ENCODE measurements at regions not wholly inside any gene's neighbourhood (a gene's known extent, or its start where the extent isn't known, plus 50 kb on each side); places are given as distances from the start of the nearest gene placed in this dataset.

DNA sequence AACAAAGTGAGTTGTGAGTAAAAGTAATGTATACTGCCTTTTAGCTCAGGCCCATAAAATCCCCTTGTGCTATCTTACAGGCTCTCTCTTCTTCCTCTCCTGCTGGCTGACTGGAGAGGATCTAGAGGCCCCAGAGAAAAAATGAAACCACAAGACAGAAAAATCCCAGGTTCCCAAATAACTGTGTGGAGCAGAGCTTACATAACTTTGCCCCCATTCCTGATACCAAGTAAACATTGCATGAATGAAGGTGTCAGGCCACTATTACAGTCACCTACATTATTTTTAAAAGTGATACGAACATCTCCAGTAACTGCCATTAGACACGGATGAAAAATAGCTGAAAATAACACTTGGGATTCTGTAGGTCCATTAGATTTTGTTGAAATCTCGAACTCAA lies 386.0 kb upstream of the NR5A2 start:
- CTCF ChIA-PET, result interaction anchor here (0.5 to 0.7 kb wide), 2 partner anchors 15 to 304 kb away, joined by 3 to 5 read pairs; no protein-coding TSS in a partner anchor
- H3K27ac ChIP-seq, result no peak overlapping the region
- POLR2A ChIA-PET (ENCODE audit: low non-redundant PET), result no interaction called here
- TF ChIP-seq, protein P1, sequence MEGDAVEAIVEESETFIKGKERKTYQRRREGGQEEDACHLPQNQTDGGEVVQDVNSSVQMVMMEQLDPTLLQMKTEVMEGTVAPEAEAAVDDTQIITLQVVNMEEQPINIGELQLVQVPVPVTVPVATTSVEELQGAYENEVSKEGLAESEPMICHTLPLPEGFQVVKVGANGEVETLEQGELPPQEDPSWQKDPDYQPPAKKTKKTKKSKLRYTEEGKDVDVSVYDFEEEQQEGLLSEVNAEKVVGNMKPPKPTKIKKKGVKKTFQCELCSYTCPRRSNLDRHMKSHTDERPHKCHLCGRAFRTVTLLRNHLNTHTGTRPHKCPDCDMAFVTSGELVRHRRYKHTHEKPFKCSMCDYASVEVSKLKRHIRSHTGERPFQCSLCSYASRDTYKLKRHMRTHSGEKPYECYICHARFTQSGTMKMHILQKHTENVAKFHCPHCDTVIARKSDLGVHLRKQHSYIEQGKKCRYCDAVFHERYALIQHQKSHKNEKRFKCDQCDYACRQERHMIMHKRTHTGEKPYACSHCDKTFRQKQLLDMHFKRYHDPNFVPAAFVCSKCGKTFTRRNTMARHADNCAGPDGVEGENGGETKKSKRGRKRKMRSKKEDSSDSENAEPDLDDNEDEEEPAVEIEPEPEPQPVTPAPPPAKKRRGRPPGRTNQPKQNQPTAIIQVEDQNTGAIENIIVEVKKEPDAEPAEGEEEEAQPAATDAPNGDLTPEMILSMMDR (conservative IDR thresholded peaks at IDR 0.05; ENCODE audit: low read depth), result no peak
- no peak for DNase-seq (ENCODE audit: low spot score)

DNA sequence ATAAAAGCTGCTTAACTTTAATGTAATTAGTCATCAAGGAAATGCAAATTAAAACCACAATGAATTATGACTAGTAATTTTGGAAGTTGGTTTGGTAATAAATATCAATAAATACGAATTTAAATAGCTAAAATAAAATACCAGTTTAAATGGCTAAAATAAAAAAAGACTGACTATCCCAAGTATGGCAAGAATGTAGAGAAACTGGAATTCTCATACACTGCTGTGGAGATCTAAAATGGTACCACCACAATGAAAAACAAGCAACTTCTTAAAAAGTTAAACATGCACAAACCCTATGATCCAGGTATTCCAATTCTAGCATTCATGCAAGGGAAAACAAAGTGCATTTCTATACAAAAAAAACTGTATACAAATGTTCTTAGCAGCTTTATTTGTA lies 382.6 kb upstream of the NR5A2 start:
- POLR2A ChIA-PET (ENCODE audit: low non-redundant PET), result no interaction called here
- CTCF ChIA-PET, result interaction anchor here (0.6 kb wide), 1 partner anchor 571 kb away, joined by 8 read pairs; no protein-coding TSS in a partner anchor
- H3K27ac ChIP-seq, result no peak overlapping the region
- TF ChIP-seq, protein P1 (conservative IDR thresholded peaks at IDR 0.05; ENCODE audit: low read depth), result no peak
- no peak for DNase-seq (ENCODE audit: low spot score)

DNA sequence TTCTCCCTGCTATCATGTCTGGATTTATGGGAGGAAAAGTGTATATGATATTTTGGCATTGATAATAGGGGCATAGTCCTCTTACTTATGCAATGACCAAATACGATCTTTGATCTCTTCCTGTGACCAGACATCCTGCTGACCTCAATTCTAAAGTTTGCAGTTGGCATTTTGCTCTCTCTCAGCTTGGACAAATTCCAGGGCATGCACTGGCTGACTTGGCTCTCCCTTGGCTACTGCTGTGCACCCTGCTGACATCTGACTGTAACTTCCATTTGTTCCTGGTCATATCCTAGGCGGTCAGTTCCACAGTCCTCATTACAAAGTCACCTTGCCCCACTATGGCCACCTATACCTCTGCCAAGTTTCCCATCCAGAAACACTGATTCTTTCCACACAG lies 380.7 kb upstream of the NR5A2 start:
- CTCF ChIA-PET, result no interaction called here
- TF ChIP-seq, protein P1 (conservative IDR thresholded peaks at IDR 0.05; ENCODE audit: low read depth), result no peak
- DNase-seq (ENCODE audit: low spot score), result no peak
- POLR2A ChIA-PET (ENCODE audit: low non-redundant PET), result no interaction called here
- no peak overlapping the region for H3K27ac ChIP-seq

DNA sequence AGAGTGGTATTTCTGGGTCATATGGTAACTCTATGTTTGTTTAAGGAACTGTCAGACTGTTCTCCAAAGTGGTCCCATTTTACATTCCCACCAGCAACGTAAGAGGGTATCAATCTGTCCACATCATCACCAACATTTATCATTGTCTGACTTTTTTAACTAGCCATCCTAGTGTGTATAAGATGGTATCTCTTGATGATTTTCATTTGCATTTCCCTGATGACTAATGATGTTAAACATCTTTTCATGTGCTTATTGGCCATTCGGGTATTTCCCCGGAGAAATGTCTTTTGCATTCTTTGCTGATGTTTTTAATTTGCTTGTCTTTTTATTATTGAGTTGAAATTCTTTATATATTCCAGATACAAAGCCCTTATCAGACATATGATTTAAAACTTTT lies 370.1 kb upstream of the NR5A2 start:
- DNase-seq (ENCODE audit: low spot score), result no peak
- H3K27ac ChIP-seq, result no peak overlapping the region
- CTCF ChIA-PET, result no interaction called here
- POLR2A ChIA-PET (ENCODE audit: low non-redundant PET), result no interaction called here
- TF ChIP-seq, protein P1 (conservative IDR thresholded peaks at IDR 0.05; ENCODE audit: low read depth), result no peak

DNA sequence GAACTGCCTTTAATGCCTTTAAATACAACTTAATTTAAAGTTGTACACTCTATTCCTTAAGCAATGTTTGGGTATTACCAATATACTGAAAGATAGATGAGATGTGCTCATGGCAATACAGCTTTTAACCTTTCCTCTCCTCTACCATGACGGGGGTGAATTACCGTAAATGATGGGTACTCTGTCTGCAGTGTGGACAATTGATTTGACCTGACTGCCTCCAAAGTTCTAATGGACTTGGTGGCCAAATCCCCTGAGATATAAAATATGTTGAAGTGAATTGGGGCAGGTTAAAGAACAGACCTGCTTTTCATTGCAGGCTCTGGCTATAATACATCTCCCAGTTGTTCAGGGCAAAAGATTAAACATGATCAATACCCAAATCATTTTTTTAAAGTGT lies 367.4 kb upstream of the NR5A2 start:
- no peak for DNase-seq (ENCODE audit: low spot score)
- H3K27ac ChIP-seq, result no peak overlapping the region
- ChIA-PET CTCF (no interaction called here), POLR2A (ENCODE audit: low non-redundant PET) (no interaction called here)
- TF ChIP-seq, protein P1 (conservative IDR thresholded peaks at IDR 0.05; ENCODE audit: low read depth), result no peak

DNA sequence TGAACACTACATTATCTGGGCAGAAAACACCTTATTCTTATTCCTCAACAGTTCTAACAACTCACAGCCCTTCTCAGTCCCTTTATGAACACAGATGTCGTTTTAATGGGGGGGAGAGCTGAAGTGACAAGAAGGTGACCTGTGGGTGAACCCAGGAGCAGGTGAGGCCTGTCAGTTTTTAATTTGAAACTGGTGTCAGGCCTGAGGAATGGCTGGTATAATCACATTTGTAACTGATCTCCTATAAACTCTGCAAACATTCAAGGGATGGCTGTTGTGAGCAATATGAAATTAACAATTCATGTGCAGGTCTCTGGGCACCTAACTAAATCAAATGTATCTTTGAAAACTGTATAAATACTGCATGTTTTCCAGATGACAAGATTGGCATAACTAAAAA lies 362.1 kb upstream of the NR5A2 start:
- TF ChIP-seq, protein P1 (conservative IDR thresholded peaks at IDR 0.05; ENCODE audit: low read depth), result no peak
- DNase-seq (ENCODE audit: low spot score), result no peak
- CTCF ChIA-PET, result no interaction called here
- no peak overlapping the region for H3K27ac ChIP-seq
- POLR2A ChIA-PET (ENCODE audit: low non-redundant PET), result no interaction called here

DNA sequence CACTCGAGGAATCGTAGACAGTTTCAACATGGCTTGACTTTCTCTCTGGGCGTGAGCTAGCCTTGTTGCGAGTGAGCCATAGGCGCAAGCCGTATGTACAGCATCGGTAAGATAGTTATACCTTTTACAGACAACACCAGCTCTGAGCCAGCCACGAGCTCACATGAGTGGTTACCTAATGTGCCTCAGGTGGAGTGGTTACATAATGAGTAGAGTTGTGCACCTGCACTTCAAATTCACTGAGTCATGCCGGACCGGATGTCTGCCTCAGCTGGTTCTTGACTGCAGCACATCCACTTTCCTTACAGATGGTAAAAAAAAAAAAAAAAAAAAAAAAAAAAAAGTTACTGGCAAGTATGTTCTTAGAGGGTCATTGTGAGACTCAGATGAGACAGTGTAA lies 360.4 kb upstream of the NR5A2 start:
- ChIA-PET CTCF (interaction anchor here (0.5 to 0.6 kb wide), 3 partner anchors 97 to 510 kb away, joined by 3 to 5 read pairs (median 4); no protein-coding TSS in a partner anchor), POLR2A (ENCODE audit: low non-redundant PET) (interaction anchor here (0.7 kb wide), 2 partner anchors 375 to 887 kb away, joined by 5 to 10 read pairs; no protein-coding TSS in a partner anchor)
- no peak for DNase-seq (ENCODE audit: low spot score)

More for the DNA sequence above, 360.4 kb upstream of the NR5A2 start:
- H3K27ac ChIP-seq, result no peak overlapping the region
- TF ChIP-seq, protein P1 (conservative IDR thresholded peaks at IDR 0.05; ENCODE audit: low read depth), result no peak
